ENCODE measurements at regions not wholly inside any gene's neighbourhood (a gene's known extent, or its start where the extent isn't known, plus 50 kb on each side); places are given as distances from the start of the nearest gene placed in this dataset.

- H3K4me1 ChIP-seq (replicated peaks; ENCODE audit: insufficient read depth) = no peaks in the 10 kb centered on the region
- ChIA-PET CTCF (no interaction called here), POLR2A (ENCODE audit: unreplicated experiment) (no interaction called here)
- no peak for TF ChIP-seq EZH2 (IDR thresholded peaks at IDR 0.05; ENCODE audit: low read depth)
- TF ChIP-seq, protein P1, sequence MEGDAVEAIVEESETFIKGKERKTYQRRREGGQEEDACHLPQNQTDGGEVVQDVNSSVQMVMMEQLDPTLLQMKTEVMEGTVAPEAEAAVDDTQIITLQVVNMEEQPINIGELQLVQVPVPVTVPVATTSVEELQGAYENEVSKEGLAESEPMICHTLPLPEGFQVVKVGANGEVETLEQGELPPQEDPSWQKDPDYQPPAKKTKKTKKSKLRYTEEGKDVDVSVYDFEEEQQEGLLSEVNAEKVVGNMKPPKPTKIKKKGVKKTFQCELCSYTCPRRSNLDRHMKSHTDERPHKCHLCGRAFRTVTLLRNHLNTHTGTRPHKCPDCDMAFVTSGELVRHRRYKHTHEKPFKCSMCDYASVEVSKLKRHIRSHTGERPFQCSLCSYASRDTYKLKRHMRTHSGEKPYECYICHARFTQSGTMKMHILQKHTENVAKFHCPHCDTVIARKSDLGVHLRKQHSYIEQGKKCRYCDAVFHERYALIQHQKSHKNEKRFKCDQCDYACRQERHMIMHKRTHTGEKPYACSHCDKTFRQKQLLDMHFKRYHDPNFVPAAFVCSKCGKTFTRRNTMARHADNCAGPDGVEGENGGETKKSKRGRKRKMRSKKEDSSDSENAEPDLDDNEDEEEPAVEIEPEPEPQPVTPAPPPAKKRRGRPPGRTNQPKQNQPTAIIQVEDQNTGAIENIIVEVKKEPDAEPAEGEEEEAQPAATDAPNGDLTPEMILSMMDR (conservative IDR thresholded peaks at IDR 0.05) = no peak
- intact Hi-C loops (cut with micrococcal nuclease; ENCODE audit: unreplicated experiment) = no loop called here
- no peak overlapping the region for H3K27ac ChIP-seq
- no TSS peak for BruUV-seq (replicated peaks)
- no peaks in the 10 kb centered on the region for H3F3A ChIP-seq (ENCODE audit: insufficient read depth, low read depth)
- no peaks in the 10 kb centered on the region for H3K9me3 ChIP-seq (ENCODE audit: insufficient read depth, low read depth)
- DNase-seq = no peak
- no peaks in the 10 kb centered on the region for H4K20me1 ChIP-seq (ENCODE audit: insufficient read depth)
- no peaks in the 10 kb centered on the region for H3K36me3 ChIP-seq (ENCODE audit: low read depth)
- H2AFZ ChIP-seq = no peak overlapping the region
- peaks cover 13% of the 10 kb centered on the region; the same call in 1 of the 2 replicates for H3K27me3 ChIP-seq (ENCODE audit: insufficient read depth, low read depth)
- no peaks in the 10 kb centered on the region for H3K9me2 ChIP-seq (ENCODE audit: insufficient read depth)
- no peaks in the 10 kb centered on the region for H3K79me2 ChIP-seq (ENCODE audit: low read depth)
- no peak overlapping the region for H3K4me3 ChIP-seq
- H3K4me2 ChIP-seq = no peak overlapping the region
Measured at GRCh38 chr20:39643292-39643691, 681.1 kb downstream of the DHX35 start.

DNA sequence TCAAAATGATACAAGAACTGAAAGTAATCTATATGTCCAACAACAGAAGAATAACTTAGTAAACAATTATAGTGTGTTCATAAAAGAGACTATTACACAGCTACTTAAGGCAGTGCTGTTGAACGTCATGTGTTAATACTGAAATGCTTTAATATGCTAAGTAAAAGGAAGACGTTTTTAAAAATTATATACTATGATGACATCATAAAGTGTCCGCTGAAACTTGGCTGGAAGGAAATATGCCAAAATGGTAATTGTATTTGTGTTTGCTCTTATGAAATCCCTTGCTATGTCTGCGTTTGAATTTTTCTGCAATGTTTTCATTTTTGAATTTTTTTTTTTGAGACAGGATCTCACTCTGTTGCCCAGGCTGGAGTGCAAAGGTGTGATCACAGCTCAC, 679.3 kb downstream of the DHX35 start:
- H3K79me2 ChIP-seq (ENCODE audit: low read depth) = no peaks in the 10 kb centered on the region
- no peak for TF ChIP-seq EZH2 (IDR thresholded peaks at IDR 0.05; ENCODE audit: low read depth)
- TF ChIP-seq, protein P1 (conservative IDR thresholded peaks at IDR 0.05) = no peak
- BruUV-seq (replicated peaks) = no TSS peak
- intact Hi-C loops (cut with micrococcal nuclease; ENCODE audit: unreplicated experiment) = no loop called here
- CTCF ChIA-PET = no interaction called here
- POLR2A ChIA-PET (ENCODE audit: unreplicated experiment) = no interaction called here
- no peaks in the 10 kb centered on the region for H3K36me3 ChIP-seq (ENCODE audit: low read depth)
- H3K27me3 ChIP-seq (ENCODE audit: insufficient read depth, low read depth) = peaks cover 10% of the 10 kb centered on the region; the same call in 1 of the 2 replicates
- H2AFZ ChIP-seq = no peak overlapping the region
- H3K4me1 ChIP-seq (replicated peaks; ENCODE audit: insufficient read depth) = no peaks in the 10 kb centered on the region
- no peak overlapping the region for H3K27ac ChIP-seq
- DNase-seq = no peak
- H3F3A ChIP-seq (ENCODE audit: insufficient read depth, low read depth) = no peaks in the 10 kb centered on the region
- H3K4me3 ChIP-seq = no peak overlapping the region
- no peaks in the 10 kb centered on the region for H3K9me3 ChIP-seq (ENCODE audit: insufficient read depth, low read depth)
- H3K4me2 ChIP-seq = no peak overlapping the region
- no peaks in the 10 kb centered on the region for H4K20me1 ChIP-seq (ENCODE audit: insufficient read depth)
- no peaks in the 10 kb centered on the region for H3K9me2 ChIP-seq (ENCODE audit: insufficient read depth)

GRCh38 chr20:39640147-39640546, 678.0 kb downstream of the DHX35 start:
- no peak overlapping the region for H3K4me3 ChIP-seq
- H3K36me3 ChIP-seq (ENCODE audit: low read depth) = no peaks in the 10 kb centered on the region
- no peaks in the 10 kb centered on the region for H3K9me2 ChIP-seq (ENCODE audit: insufficient read depth)
- H3K79me2 ChIP-seq (ENCODE audit: low read depth) = no peaks in the 10 kb centered on the region
- ChIA-PET CTCF (no interaction called here), POLR2A (ENCODE audit: unreplicated experiment) (no interaction called here)
- no peak overlapping the region for H3K27ac ChIP-seq
- TF ChIP-seq EZH2 (IDR thresholded peaks at IDR 0.05; ENCODE audit: low read depth) = no peak
- TF ChIP-seq, protein P1 (conservative IDR thresholded peaks at IDR 0.05) = no peak
- 0 out of 2 replicates have a peak, but pooled peaks cover 6% of the 10 kb centered on the region for H3K27me3 ChIP-seq (ENCODE audit: insufficient read depth, low read depth)
- H4K20me1 ChIP-seq (ENCODE audit: insufficient read depth) = no peaks in the 10 kb centered on the region
- intact Hi-C loops (cut with micrococcal nuclease; ENCODE audit: unreplicated experiment) = no loop called here
- DNase-seq = no peak
- no peaks in the 10 kb centered on the region for H3F3A ChIP-seq (ENCODE audit: insufficient read depth, low read depth)
- no peaks in the 10 kb centered on the region for H3K4me1 ChIP-seq (replicated peaks; ENCODE audit: insufficient read depth)
- no peak overlapping the region for H3K4me2 ChIP-seq
- no TSS peak for BruUV-seq (replicated peaks)
- no peaks in the 10 kb centered on the region for H3K9me3 ChIP-seq (ENCODE audit: insufficient read depth, low read depth)
- no peak overlapping the region for H2AFZ ChIP-seq
